Pancreas (tissue), 10 donors: ENCODE measurements at regions not wholly inside any gene's neighbourhood (a gene's known extent, or its start where the extent isn't known, plus 50 kb on each side); places are given as distances from the start of the nearest gene placed in this dataset.

Experiments
- ATAC-seq, 4 donors: fragments of 200-7000 bp; cut with Tn5 transposase; one replicate each; pipeline versions ENCODE4 v1.8.0 to v1.9.1; 2020; ENCODE audit warnings: mild to moderate bottlenecking in 4 of 4, moderate library complexity in 4 of 4
- DNase-seq, 6 donors: peaks; one replicate each; pipeline ENCODE4 v3.0.0-alpha.2; 2020
- FAIRE-seq: peaks from 2 replicates; lab custom pipeline; 2012; peaks lifted over from hg19 to GRCh38; lab: Jason Lieb, UNC
- H3K27ac ChIP-seq, 4 donors: fragments of 200-600 bp; sonication (generic); 1 replicate in 3 of 4; 2 replicates in 1 of 4; pipeline versions ENCODE4 v1.5.0 to v1.8.0; 2020
- H3K27me3 ChIP-seq, 4 donors: fragments of 200-600 bp; one replicate each; pipeline ENCODE4 v1.8.0; 2021
- H3K36me3 ChIP-seq, 3 donors: fragments of 200-600 bp; sonication (generic) in 1 of 3; one replicate each; pipeline versions ENCODE4 v1.5.0 to v1.8.0; 2020 to 2021
- H3K4me1 ChIP-seq, 3 donors: fragments of 200-600 bp; one replicate each; pipeline ENCODE4 v1.8.0; 2021
- H3K4me3 ChIP-seq, 4 donors: fragments of 200-600 bp; sonication (generic) in 2 of 4; one replicate each; pipeline versions ENCODE4 v1.5.0 to v1.8.0; 2020 to 2021
- H3K9me3 ChIP-seq, 4 donors: fragments of 200-600 bp; one replicate each; pipeline ENCODE4 v1.8.0; 2021
- CTCF ChIP-seq, 4 donors: fragments of 200-600 bp; sonication (generic) in 3 of 4; IDR thresholded peaks; one replicate each; pipeline versions ENCODE4 v1.5.0 to v1.8.0; 2021; ENCODE audit warnings: antibody characterized with exemption in 4 of 4
- WGBS, 2 donors: extraction: QIAGEN DNeasy Blood & Tissue Kit; methylation state at CpG; one replicate each; pipeline ENCODE4 v1.1.7; 2013; 5-methylcytosine and 5-hydroxymethylcytosine counted together
- intact Hi-C, 3 donors: fragments of 100-400 bp; cut with DNase I; formaldehyde crosslinking; loops; one replicate each; pipeline versions ENCODE4 v1.11.1 to v1.14.2; 2022
- donor health status: healthy with polysubstance abuse.
- donor health status: DM: no; HTN: no; CAD: no; lungs with moderate emphysema.
- donor health status: DM: no; HTN: no; CAD: no.
- donor health status: control.
- donor health status: control.
- donor health status: Bipolar disorder and iron deficiency.
- donor health status: DM: yes; HTN: yes; CAD: no.
- donor health status: DM: no; HTN: no; CAD: no.
- donor health status: DM: no; HTN: no; CAD: no.
- donor health status: DM: yes; HTN: yes; CAD: no.

- intact Hi-C loops = no loop called here
- H3K4me1 ChIP-seq = no peaks in the 10 kb centered on the region
- no peak for FAIRE-seq
- H3K27me3 ChIP-seq = no peaks in the 10 kb centered on the region
- no peaks in the 10 kb centered on the region for H3K9me3 ChIP-seq
- DNase-seq = no peak
- H3K27ac ChIP-seq = no peak overlapping the region
- H3K36me3 ChIP-seq = no peaks in the 10 kb centered on the region
- no peak for ATAC-seq
- TF ChIP-seq CTCF (IDR thresholded peaks at IDR 0.05) = no peak
- WGBS, 2 donors = 16 to 26% methylated on average over 1 of the region's 1 CpG
- H3K4me3 ChIP-seq = no peak overlapping the region
These were observed 2183.2 kb upstream of the AGA start for GRCh38 chr4:179625406-179625805.

DNA sequence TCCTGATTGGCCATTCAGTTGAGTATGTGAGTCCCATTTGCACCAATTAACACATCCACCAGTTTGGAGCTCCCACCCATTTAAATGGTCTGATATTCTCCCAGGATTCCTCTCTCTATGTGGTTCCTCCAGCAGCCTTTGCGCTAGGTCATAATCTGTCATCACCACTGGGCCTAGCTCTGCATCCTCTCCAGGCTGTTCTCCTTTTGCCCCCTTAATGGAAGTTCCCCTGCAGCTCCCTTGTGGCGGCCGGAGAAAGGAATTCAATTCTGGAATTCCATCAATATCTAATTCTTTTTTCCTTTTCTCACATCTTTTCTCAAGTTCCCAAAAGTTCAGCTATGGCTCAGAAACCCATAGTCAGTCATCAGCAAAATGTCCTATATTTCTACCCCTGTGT lies 2184.4 kb upstream of the AGA start:
- TF ChIP-seq CTCF (IDR thresholded peaks at IDR 0.05) = no peak
- 52 to 63% methylated on average over 3 of the region's 3 CpGs for WGBS, 2 donors
- H3K9me3 ChIP-seq = no peaks in the 10 kb centered on the region
- intact Hi-C loops = no loop called here
- no peak overlapping the region for H3K27ac ChIP-seq
- H3K4me1 ChIP-seq = no peaks in the 10 kb centered on the region
- no peak for DNase-seq
- FAIRE-seq = no peak
- no peak for ATAC-seq
- no peak overlapping the region for H3K4me3 ChIP-seq
- no peaks in the 10 kb centered on the region for H3K36me3 ChIP-seq
- H3K27me3 ChIP-seq = no peaks in the 10 kb centered on the region

GRCh38 chr4:179631321-179631720 lies 2189.1 kb upstream of the AGA start:
- intact Hi-C loops = no loop called here
- no peaks in the 10 kb centered on the region for H3K4me1 ChIP-seq
- no peak overlapping the region for H3K4me3 ChIP-seq
- H3K36me3 ChIP-seq = no peaks in the 10 kb centered on the region
- no peak for TF ChIP-seq CTCF (IDR thresholded peaks at IDR 0.05)
- no peak overlapping the region for H3K27ac ChIP-seq
- ATAC-seq (no peak), FAIRE-seq (no peak), DNase-seq (no peak)
- no peaks in the 10 kb centered on the region for H3K9me3 ChIP-seq
- no peaks in the 10 kb centered on the region for H3K27me3 ChIP-seq

GRCh38 chr4:179634862-179635261 lies 2192.6 kb upstream of the AGA start:
- no peak overlapping the region for H3K4me3 ChIP-seq
- WGBS, 2 donors = 29 to 42% methylated on average over 3 of the region's 3 CpGs
- FAIRE-seq (no peak), ATAC-seq (no peak), DNase-seq (no peak)
- H3K27me3 ChIP-seq = no peaks in the 10 kb centered on the region
- intact Hi-C loops = no loop called here
- H3K4me1 ChIP-seq = no peaks in the 10 kb centered on the region
- no peaks in the 10 kb centered on the region for H3K9me3 ChIP-seq
- no peaks in the 10 kb centered on the region for H3K36me3 ChIP-seq
- H3K27ac ChIP-seq = no peak overlapping the region
- no peak for TF ChIP-seq CTCF (IDR thresholded peaks at IDR 0.05)

DNA sequence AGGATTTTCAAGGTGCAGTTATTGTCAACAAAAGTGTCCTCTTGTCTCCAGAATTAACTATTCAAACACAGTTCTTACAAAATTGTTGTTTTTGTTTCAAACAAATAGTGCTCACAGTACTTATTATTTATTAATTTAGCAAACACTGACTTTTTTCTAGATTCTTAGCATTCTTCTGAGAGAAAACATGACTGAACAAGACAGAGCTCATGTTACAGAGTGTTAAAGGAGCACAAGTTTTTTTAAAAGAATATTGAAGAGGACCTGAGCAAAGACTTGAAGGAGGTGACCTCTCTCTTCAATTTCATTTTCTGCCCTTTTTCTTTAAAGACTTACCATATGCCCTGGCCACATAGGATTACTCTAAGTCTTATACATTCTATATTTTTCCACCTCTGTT lies 2220.3 kb upstream of the AGA start:
- no peak for ATAC-seq
- no peak for TF ChIP-seq CTCF (IDR thresholded peaks at IDR 0.05)
- Histone ChIP-seq H3K9me3 (no peaks in the 10 kb centered on the region), H3K27me3 (no peaks in the 10 kb centered on the region), H3K36me3 (no peaks in the 10 kb centered on the region), H3K4me3 (no peak overlapping the region), H3K27ac (no peak overlapping the region), H3K4me1 (no peaks in the 10 kb centered on the region)
- no peak for FAIRE-seq
- intact Hi-C loops = no loop called here
- DNase-seq = no peak
